DOHH2 (cell line): ENCODE measurements at regions not wholly inside any gene's neighbourhood (a gene's known extent, or its start where the extent isn't known, plus 50 kb on each side); places are given as distances from the start of the nearest gene placed in this dataset.

Experiments used
- H3F3A ChIP-seq: fragments of 200-600 bp; sonication (generic), shearing (Covaris generic); 2 replicates; pipeline ENCODE4 v1.6.0; 2016; ENCODE audit warnings: antibody characterized with exemption, mild to moderate bottlenecking; ENCODE audit not compliant: control insufficient read depth, insufficient read depth
- H3K27ac ChIP-seq: fragments of 200-600 bp; sonication (generic); 2 replicates; pipeline ENCODE4 v1.5.1; 2014; ENCODE audit warnings: low read depth, mild to moderate bottlenecking, low read length, moderate library complexity
- H3K27me3 ChIP-seq: fragments of 200-600 bp; sonication (generic); 2 replicates; pipeline ENCODE4 v1.6.1; 2014; ENCODE audit warnings: mild to moderate bottlenecking, low read length, mixed read lengths; ENCODE audit not compliant: control insufficient read depth
- H3K36me3 ChIP-seq: fragments of 200-600 bp; sonication (generic); 2 replicates; pipeline ENCODE4 v1.6.1; 2014; ENCODE audit warnings: mild to moderate bottlenecking, low read length, moderate library complexity, mixed read lengths; ENCODE audit not compliant: control insufficient read depth
- H3K4me1 ChIP-seq: fragments of 200-600 bp; sonication (generic); 2 replicates; pipeline ENCODE4 v1.6.1; 2014; ENCODE audit warnings: mild to moderate bottlenecking, low read length, mixed read lengths; ENCODE audit not compliant: control insufficient read depth
- H3K4me2 ChIP-seq: fragments of 200-600 bp; sonication (generic); 2 replicates; pipeline ENCODE4 v1.6.0; 2014; ENCODE audit warnings: mild to moderate bottlenecking, low read length, moderate library complexity
- H3K4me3 ChIP-seq: fragments of 200-600 bp; sonication (generic); 2 replicates; pipeline ENCODE4 v1.5.1; 2014; ENCODE audit warnings: mild to moderate bottlenecking, low read length, mixed read lengths
- H3K79me2 ChIP-seq: fragments of 200-600 bp; sonication (generic); 2 replicates; pipeline ENCODE4 v1.6.1; 2014; ENCODE audit warnings: mild to moderate bottlenecking, low read length, mixed read lengths; ENCODE audit not compliant: control insufficient read depth
- H3K9me2 ChIP-seq: fragments of 200-600 bp; sonication (generic); replicated peaks from 2 replicates; pipeline ENCODE4 v1.6.1; 2014; ENCODE audit warnings: mild to moderate bottlenecking, low read length, mixed read lengths; ENCODE audit not compliant: control insufficient read depth
- H3K9me3 ChIP-seq: fragments of 200-600 bp; sonication (generic); 2 replicates; pipeline ENCODE4 v1.6.1; 2014; ENCODE audit warnings: antibody characterized with exemption, low read length, mixed read lengths; ENCODE audit not compliant: control insufficient read depth, insufficient read depth
- H4K20me1 ChIP-seq: fragments of 200-600 bp; sonication (generic); 2 replicates; pipeline ENCODE4 v1.6.0; 2014; ENCODE audit warnings: low read depth, mild to moderate bottlenecking, antibody characterized with exemption, low read length, moderate library complexity; ENCODE audit not compliant: control insufficient read depth, insufficient read depth
- EZH2phosphoT487 ChIP-seq: fragments of 200-600 bp; sonication (generic); IDR thresholded peaks from 2 replicates; pipeline ENCODE4 v1.6.1; 2017; ENCODE audit warnings: borderline replicate concordance, mild to moderate bottlenecking, antibody characterized with exemption, low read length, moderate library complexity, mixed read lengths
- TF ChIP-seq, protein P1 (sequence below): fragments of 200-600 bp; sonication (generic); IDR thresholded peaks from one replicate; pipeline ENCODE4 v1.5.1; 2014; ENCODE audit warnings: antibody characterized with exemption, mild to moderate bottlenecking, low read depth, low read length; ENCODE audit not compliant: poor library complexity, severe bottlenecking

DNA sequence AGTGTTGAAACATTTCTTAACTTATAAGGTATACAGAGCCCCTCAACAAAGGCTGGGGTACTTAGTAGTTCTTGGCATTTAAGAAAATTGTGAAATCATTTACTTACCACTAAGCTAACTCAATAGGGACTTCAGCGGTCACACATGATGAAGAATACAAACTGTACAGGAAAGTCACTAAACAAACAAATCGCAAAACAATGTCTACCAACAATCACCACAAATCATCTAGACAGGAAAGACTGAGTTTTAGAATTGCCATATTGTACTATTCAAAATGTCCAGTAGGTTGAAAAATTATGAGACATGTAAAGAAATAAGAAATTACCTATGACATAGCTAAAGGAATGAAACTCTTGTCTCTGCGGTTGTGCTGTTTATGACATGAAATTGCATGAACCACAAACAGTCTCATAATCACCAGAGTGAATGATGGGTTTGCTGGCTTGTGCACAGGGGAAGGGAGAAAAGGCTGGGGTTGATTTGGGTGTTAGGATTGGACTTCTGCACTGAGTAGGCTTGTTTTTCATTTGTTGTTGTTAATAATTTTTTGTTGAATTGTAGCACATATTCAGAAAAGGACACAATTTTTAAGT is 441.1 kb upstream of the MON1B start:
- H3K4me3 ChIP-seq = no peak overlapping the region
- H3K36me3 ChIP-seq = no peaks in the 10 kb centered on the region
- no peak for TF ChIP-seq EZH2phosphoT487
- TF ChIP-seq, protein P1, sequence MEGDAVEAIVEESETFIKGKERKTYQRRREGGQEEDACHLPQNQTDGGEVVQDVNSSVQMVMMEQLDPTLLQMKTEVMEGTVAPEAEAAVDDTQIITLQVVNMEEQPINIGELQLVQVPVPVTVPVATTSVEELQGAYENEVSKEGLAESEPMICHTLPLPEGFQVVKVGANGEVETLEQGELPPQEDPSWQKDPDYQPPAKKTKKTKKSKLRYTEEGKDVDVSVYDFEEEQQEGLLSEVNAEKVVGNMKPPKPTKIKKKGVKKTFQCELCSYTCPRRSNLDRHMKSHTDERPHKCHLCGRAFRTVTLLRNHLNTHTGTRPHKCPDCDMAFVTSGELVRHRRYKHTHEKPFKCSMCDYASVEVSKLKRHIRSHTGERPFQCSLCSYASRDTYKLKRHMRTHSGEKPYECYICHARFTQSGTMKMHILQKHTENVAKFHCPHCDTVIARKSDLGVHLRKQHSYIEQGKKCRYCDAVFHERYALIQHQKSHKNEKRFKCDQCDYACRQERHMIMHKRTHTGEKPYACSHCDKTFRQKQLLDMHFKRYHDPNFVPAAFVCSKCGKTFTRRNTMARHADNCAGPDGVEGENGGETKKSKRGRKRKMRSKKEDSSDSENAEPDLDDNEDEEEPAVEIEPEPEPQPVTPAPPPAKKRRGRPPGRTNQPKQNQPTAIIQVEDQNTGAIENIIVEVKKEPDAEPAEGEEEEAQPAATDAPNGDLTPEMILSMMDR = no peak
- no peaks in the 10 kb centered on the region for H3K79me2 ChIP-seq
- H3F3A ChIP-seq = no peaks in the 10 kb centered on the region
- no peak overlapping the region for H3K4me2 ChIP-seq
- H3K27ac ChIP-seq = no peak overlapping the region
- H3K9me2 ChIP-seq = no peaks in the 10 kb centered on the region
- peaks cover 9% of the 10 kb centered on the region for H3K4me1 ChIP-seq
- no peaks in the 10 kb centered on the region for H3K9me3 ChIP-seq
- H3K27me3 ChIP-seq = no peaks in the 10 kb centered on the region
- H4K20me1 ChIP-seq = no peaks in the 10 kb centered on the region

DNA sequence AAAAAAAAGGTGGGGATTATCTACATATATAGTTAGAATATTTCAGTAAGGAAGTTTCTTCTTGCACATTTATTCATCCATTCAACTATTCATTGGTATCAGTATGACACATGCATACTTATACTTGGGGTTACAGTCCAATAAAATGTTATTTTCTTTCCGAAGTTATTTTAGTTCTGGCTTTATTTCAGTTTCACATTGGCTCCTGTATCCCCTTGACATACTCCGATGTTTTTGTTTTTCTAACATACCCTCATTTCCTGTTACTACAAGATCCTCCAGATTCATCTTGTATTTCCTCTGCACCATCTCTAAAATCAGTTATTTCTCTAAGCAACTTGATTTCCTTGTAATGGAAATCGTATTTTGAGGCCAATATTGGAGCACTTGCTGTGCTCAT is 435.5 kb upstream of the MON1B start:
- TF ChIP-seq EZH2phosphoT487 = no peak
- TF ChIP-seq, protein P1 = no peak

GRCh38 chr16:76756423-76756822 is 434.6 kb upstream of the MON1B start:
- H3K4me2 ChIP-seq = no peak overlapping the region
- no peaks in the 10 kb centered on the region for H3K79me2 ChIP-seq
- no peaks in the 10 kb centered on the region for H3K4me1 ChIP-seq
- no peaks in the 10 kb centered on the region for H4K20me1 ChIP-seq
- H3K36me3 ChIP-seq = no peaks in the 10 kb centered on the region
- no peak overlapping the region for H3K27ac ChIP-seq
- H3K4me3 ChIP-seq = no peak overlapping the region
- no peaks in the 10 kb centered on the region for H3K9me2 ChIP-seq
- no peaks in the 10 kb centered on the region for H3F3A ChIP-seq
- H3K27me3 ChIP-seq = no peaks in the 10 kb centered on the region
- no peak for TF ChIP-seq EZH2phosphoT487
- TF ChIP-seq, protein P1 = no peak
- no peaks in the 10 kb centered on the region for H3K9me3 ChIP-seq

More for the DNA sequence above, 435.5 kb upstream of the MON1B start:
- Histone ChIP-seq H3K79me2 (no peaks in the 10 kb centered on the region), H4K20me1 (no peaks in the 10 kb centered on the region), H3K4me2 (no peak overlapping the region), H3K4me1 (peaks cover 4% of the 10 kb centered on the region), H3K27me3 (no peaks in the 10 kb centered on the region), H3K27ac (no peak overlapping the region), H3K4me3 (no peak overlapping the region), H3F3A (no peaks in the 10 kb centered on the region), H3K9me3 (no peaks in the 10 kb centered on the region), H3K9me2 (no peaks in the 10 kb centered on the region), H3K36me3 (no peaks in the 10 kb centered on the region)
